ENCODE measurements at regions not wholly inside any gene's neighbourhood (a gene's known extent, or its start where the extent isn't known, plus 50 kb on each side); places are given as distances from the start of the nearest gene placed in this dataset.

GRCh38 chr12:124673801-124674617 is 106.6 kb upstream of the NCOR2 start:
- TF ChIP-seq CTCF (IDR thresholded peaks at IDR 0.05), result no peak
- TF ChIP-seq MAZ (IDR thresholded peaks at IDR 0.05; ENCODE audit: borderline replicate concordance, low read depth, low read length), result no peak
- TF ChIP-seq, protein P1, sequence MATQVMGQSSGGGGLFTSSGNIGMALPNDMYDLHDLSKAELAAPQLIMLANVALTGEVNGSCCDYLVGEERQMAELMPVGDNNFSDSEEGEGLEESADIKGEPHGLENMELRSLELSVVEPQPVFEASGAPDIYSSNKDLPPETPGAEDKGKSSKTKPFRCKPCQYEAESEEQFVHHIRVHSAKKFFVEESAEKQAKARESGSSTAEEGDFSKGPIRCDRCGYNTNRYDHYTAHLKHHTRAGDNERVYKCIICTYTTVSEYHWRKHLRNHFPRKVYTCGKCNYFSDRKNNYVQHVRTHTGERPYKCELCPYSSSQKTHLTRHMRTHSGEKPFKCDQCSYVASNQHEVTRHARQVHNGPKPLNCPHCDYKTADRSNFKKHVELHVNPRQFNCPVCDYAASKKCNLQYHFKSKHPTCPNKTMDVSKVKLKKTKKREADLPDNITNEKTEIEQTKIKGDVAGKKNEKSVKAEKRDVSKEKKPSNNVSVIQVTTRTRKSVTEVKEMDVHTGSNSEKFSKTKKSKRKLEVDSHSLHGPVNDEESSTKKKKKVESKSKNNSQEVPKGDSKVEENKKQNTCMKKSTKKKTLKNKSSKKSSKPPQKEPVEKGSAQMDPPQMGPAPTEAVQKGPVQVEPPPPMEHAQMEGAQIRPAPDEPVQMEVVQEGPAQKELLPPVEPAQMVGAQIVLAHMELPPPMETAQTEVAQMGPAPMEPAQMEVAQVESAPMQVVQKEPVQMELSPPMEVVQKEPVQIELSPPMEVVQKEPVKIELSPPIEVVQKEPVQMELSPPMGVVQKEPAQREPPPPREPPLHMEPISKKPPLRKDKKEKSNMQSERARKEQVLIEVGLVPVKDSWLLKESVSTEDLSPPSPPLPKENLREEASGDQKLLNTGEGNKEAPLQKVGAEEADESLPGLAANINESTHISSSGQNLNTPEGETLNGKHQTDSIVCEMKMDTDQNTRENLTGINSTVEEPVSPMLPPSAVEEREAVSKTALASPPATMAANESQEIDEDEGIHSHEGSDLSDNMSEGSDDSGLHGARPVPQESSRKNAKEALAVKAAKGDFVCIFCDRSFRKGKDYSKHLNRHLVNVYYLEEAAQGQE (IDR thresholded peaks at IDR 0.05), result no peak
- no peak for TF ChIP-seq PHF8 (IDR thresholded peaks at IDR 0.05; ENCODE audit: borderline replicate concordance, low read depth)
- TF ChIP-seq HOXB5 (CRISPR knock-in tag; IDR thresholded peaks at IDR 0.05), result no peak
- TF ChIP-seq JUN (IDR thresholded peaks at IDR 0.05), result no peak
- no peak for TF ChIP-seq EP300 (IDR thresholded peaks at IDR 0.05)
- TF ChIP-seq HDAC2 (IDR thresholded peaks at IDR 0.05), result no peak
- TF ChIP-seq CHD4 (IDR thresholded peaks at IDR 0.05; ENCODE audit: borderline replicate concordance), result no peak

Measured in A549 (cell line).